Right renal cortex interstitium (tissue), 3 donors: ENCODE measurements at regions not wholly inside any gene's neighbourhood (a gene's known extent, or its start where the extent isn't known, plus 50 kb on each side); places are given as distances from the start of the nearest gene placed in this dataset.
"Not testable (repeated sequence)": the region's sequence is repeated elsewhere in the genome, so short reads cannot be mapped to it uniquely, and the experiment has no call there.

Experiments
- DNase-seq, 3 donors: peaks; one replicate each; pipeline ENCODE4 v3.0.0-alpha.2; 2013; ENCODE audit warnings: low read depth in 3 of 3, low spot score in 2 of 3

- no peak for DNase-seq
These were observed 280.2 kb downstream of the C16orf95 start for GRCh38 chr16:87037012-87037411.

DNA sequence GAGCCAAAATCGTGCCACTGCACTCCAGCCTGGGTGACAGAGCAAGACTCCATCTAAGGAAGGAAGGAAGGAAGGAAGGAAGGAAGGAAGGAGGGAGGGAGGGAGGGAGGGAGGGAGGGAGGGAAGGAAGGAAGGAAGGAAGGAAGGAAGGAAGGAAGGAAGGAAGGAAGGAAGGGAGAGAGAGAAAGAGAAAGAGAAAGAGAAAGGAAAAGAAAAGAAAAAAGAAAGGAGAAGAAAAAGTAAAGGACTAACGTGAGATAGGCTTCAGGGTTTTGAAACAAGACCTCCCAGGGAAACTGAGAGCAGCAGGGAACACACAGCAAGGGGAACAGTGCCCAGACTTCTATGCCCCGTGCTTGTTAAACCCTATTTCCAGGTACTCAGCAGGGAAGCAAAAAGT, 278.7 kb downstream of the C16orf95 start:
- not testable (repeated sequence) for DNase-seq

- no peak for DNase-seq
These were observed 276.7 kb downstream of the C16orf95 start for GRCh38 chr16:87040169-87041117.

DNA sequence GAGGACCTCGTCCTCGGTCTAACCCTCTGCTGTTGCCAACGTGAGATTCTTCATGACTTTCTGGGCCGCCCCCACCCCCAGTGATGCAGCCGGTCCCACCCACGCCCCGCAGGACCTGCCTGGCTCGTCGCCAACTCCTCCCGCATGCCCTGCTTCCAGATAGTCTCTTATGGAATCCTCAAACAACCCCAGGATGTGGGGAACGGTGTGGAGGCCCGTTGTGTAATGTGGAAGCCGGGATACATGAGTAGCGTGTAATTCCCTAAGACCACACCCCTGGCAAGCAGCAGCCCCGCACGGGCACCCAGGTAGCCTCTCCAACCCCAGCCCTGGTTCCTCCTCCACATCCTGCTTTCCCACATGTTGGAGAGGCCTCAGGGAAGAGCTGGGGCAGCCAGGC, 275.9 kb downstream of the C16orf95 start:
- DNase-seq = no peak

GRCh38 chr16:87042551-87043230, 274.5 kb downstream of the C16orf95 start:
- DNase-seq = no peak

GRCh38 chr16:87043231-87044031, 273.8 kb downstream of the C16orf95 start:
- no peak for DNase-seq

DNA sequence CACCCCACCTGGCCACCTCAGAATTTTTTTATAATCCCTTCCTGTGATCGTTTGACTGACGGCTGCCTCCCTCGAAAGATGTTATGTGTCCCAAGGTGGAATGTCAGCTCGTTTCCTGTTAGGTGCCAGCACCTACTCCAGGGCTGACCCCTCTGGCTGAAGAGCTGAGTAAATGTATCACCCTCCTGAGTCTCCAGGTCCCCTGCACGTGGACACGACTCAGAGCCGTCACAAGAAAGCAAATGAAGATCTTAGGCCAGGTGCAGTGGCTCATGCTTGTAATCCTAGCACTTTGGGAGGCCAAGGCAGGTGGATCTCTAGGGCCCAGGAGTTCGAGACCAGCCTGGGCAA, 273.2 kb downstream of the C16orf95 start:
- DNase-seq = no peak

DNA sequence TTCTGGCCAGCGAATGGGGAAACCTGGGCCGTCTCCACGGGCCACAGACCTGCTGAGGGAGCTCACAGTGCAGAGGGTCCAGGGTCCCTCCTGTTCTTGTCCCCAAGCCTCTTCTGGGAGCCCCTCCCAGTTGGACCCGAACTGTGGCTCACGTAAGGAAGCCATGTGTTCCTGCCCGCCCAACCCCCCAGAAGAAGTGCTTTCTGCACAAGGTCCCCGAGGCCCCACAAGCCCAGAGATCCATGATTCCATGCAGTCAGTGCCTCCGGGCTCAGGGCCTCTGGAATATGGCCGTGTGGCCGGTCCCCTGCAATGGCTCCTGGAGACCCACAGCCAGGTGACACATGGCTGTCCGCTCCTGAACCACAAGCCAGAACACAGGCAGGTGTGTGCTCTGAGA, 272.4 kb downstream of the C16orf95 start:
- no peak for DNase-seq

GRCh38 chr16:87045466-87046216, 271.6 kb downstream of the C16orf95 start:
- no peak for DNase-seq

GRCh38 chr16:87046235-87046634, 271.0 kb downstream of the C16orf95 start:
- no peak for DNase-seq

- DNase-seq = no peak
These were observed 269.8 kb downstream of the C16orf95 start for GRCh38 chr16:87047221-87048037.

- DNase-seq = no peak
These were observed 269.0 kb downstream of the C16orf95 start for GRCh38 chr16:87048038-87048729.

- DNase-seq = no peak
These were observed 268.5 kb downstream of the C16orf95 start for GRCh38 chr16:87048730-87049115.

DNA sequence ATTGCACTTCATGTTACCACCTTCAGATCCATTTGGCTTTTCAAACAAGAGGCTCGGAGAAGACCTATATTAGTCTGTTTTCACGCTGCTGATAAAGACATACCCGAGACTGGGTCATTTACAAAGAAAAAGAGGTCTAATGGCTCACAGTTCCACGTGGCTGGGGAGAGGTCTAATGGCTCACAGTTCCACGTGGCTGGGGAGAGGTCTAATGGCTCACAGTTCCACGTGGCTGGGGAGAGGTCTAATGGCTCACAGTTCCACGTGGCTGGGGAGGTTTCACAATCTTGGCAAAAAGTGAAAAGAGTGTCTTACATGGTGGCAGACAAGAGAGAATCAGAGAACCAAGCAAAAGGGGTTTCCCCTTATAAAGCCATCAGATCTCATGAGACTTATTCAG, 268.0 kb downstream of the C16orf95 start:
- not testable (repeated sequence) for DNase-seq

- no peak for DNase-seq
These were observed 267.1 kb downstream of the C16orf95 start for GRCh38 chr16:87050142-87050541.

DNA sequence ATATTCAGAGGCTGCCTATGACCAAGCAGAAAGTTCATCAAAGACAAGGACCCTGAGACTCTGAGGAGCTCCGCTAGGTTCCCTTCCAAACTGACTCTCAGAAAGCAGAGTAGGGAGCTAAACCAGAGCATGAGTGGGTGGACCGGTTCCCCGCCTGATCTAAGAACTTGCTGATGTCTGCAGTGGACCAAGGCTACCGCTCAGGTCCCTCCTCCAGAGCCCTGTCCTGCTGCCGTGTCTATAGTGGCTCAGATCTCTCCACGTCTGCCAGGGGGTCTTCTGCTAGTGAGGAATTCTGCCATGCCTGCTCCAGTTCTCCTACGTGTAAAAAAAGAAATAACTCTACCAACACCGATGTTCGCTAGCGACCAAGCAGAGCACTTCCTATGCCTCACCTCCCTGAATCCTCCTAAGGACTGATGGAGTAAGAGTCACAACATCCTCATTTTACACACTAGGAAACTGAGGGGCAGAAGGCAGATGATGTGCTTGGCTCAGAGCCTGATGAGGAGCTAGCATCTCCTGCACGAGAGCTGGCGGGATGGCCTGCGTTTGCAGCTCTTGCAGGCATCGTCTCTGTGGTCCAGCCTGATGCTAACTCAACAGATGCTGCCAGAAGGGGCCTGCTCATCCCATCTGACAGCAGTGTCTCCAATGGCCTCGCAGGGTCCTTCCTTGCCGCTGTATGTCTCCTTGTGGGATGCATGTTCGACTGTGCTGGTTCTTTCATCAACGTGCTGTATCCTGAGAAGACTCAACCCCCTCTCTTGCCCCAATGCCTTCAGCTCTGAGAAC, 265.5 kb downstream of the C16orf95 start:
- no peak for DNase-seq

GRCh38 chr16:87052506-87052905, 264.7 kb downstream of the C16orf95 start:
- no peak for DNase-seq
